PFSK-1 (cell line): ENCODE measurements at regions not wholly inside any gene's neighbourhood (a gene's known extent, or its start where the extent isn't known, plus 50 kb on each side); places are given as distances from the start of the nearest gene placed in this dataset.

Source experiments
- FOXP2 ChIP-seq: optimal IDR thresholded peaks from 2 replicates; pipeline ENCODE3; 2011; ENCODE audit warnings: borderline replicate concordance, control low read depth, inconsistent platforms; ENCODE audit not compliant: insufficient read depth; ENCODE audit errors: extremely low read length, extremely low read depth
- POLR2AphosphoS5 ChIP-seq: IDR thresholded peaks from 2 replicates; pipeline ENCODE4 v1.6.1; 2012; ENCODE audit warnings: low read depth, mild to moderate bottlenecking, control low read depth, low read length, moderate library complexity
- REST ChIP-seq, 2 experiments: IDR thresholded peaks; 2 replicates each; pipeline versions ENCODE4 v1.6.1 to v1.8.0; 2011 to 2012; ENCODE audit warnings: low read depth in 2 of 2, low read length in 2 of 2, control low read depth in 1 of 2, inconsistent platforms in 1 of 2, mild to moderate bottlenecking in 1 of 2, moderate library complexity in 1 of 2; ENCODE audit not compliant: insufficient read depth in 1 of 2
- SIN3A ChIP-seq: IDR thresholded peaks from 2 replicates; pipeline ENCODE4 v1.6.1; 2012; ENCODE audit warnings: mild to moderate bottlenecking, low read length, moderate library complexity, borderline replicate concordance; ENCODE audit not compliant: insufficient read depth
- TAF1 ChIP-seq: IDR thresholded peaks from 2 replicates; pipeline ENCODE4 v1.6.1; 2012; ENCODE audit warnings: low read length, control low read depth, borderline replicate concordance; ENCODE audit not compliant: insufficient read depth

- TF ChIP-seq SIN3A (no peak), FOXP2 (no peak)
These were observed 68.8 kb upstream of the BCL9 start for GRCh38 chr1:147472489-147472888.

DNA sequence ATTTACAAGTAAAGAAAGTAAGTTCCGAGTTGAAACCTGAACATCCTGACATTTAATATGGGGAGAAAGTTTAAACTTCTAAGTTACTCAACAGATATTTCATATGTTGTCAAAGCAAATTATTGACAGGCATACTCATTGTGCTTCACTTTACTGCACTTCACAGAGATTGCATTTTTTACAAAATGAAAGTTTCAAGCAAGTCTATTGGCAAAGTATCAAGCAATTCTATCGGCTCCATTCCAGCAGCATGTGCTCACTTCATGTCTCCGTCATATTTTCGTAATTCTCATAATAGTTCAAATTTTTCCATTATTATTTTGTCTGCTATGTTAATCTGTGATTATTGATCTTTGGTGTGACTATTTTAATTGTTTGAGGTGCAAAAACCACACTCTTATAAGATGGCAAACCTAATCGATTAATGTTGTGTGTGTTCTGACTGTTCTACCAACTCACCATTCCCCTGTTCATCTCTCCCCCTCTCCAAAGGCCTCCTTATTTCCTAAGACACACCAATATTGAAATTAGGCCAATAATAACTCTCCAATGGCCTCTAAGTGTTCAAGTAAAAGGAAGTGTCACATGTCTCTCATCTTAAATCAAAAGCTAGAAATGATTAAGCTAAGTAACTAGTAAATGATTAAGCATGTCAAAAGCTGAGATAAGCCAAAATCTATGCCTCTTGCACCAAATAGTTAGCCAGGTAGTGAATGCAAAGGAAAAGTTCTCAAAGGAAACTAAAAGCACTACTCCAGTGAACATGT is 68.2 kb upstream of the BCL9 start:
- TF ChIP-seq POLR2AphosphoS5 (no peak), FOXP2 (no peak), TAF1 (no peak), REST (IDR thresholded peaks at IDR 0.05; ENCODE audit: insufficient read depth in 1 of 2, low read depth in 2 of 2, low read length in 2 of 2) (no peak), SIN3A (no peak)

DNA sequence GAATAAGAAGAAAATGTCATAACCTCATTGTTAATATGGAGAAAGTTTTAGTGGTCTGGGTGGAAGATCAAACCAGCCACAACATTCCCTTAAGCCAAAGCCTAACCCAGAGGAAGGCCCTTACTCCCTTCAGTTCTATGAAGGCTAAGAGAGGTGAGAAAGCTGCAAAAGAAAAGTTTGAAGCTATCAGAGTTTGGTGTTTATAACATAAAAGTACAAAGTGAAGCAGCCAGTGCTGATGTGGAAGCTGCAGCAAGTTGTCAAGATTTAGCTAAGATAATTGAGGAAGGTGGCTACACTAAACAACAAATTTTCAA is 67.6 kb upstream of the BCL9 start:
- TF ChIP-seq POLR2AphosphoS5 (no peak), TAF1 (no peak), REST (IDR thresholded peaks at IDR 0.05; ENCODE audit: insufficient read depth in 1 of 2, low read depth in 2 of 2, low read length in 2 of 2) (no peak), SIN3A (no peak), FOXP2 (no peak)

- TF ChIP-seq TAF1 (no peak), FOXP2 (no peak), POLR2AphosphoS5 (no peak), SIN3A (no peak), REST (IDR thresholded peaks at IDR 0.05; ENCODE audit: insufficient read depth in 1 of 2, low read depth in 2 of 2, low read length in 2 of 2) (no peak)
These were observed 65.8 kb upstream of the BCL9 start for GRCh38 chr1:147475488-147475887.

- TF ChIP-seq TAF1 (no peak), POLR2AphosphoS5 (no peak), SIN3A (no peak), REST (IDR thresholded peaks at IDR 0.05; ENCODE audit: insufficient read depth in 1 of 2, low read depth in 2 of 2, low read length in 2 of 2) (no peak), FOXP2 (no peak)
These were observed 62.8 kb upstream of the BCL9 start for GRCh38 chr1:147478521-147478920.
